ENCODE measurements at regions not wholly inside any gene's neighbourhood (a gene's known extent, or its start where the extent isn't known, plus 50 kb on each side); places are given as distances from the start of the nearest gene placed in this dataset.

- ATAC-seq, result no peak
- H3K36me3 ChIP-seq, result no peaks in the 10 kb centered on the region
Measured at GRCh38 chr9:30970186-30970585, 1414.3 kb upstream of the ACO1 start.

GRCh38 chr9:30970812-30971211 is 1413.6 kb upstream of the ACO1 start:
- DNase-seq (no peak), ATAC-seq (no peak)
- no peaks in the 10 kb centered on the region for H3K4me1 ChIP-seq
- intact Hi-C loops (cut with DNase I), result no loop called here
- no peak overlapping the region for H3K27ac ChIP-seq
- no peak overlapping the region for H3K4me3 ChIP-seq
- H3K36me3 ChIP-seq, result no peaks in the 10 kb centered on the region
- no peak for TF ChIP-seq CTCF (IDR thresholded peaks at IDR 0.05)
- no peaks in the 10 kb centered on the region for H3K9me3 ChIP-seq
- H3K27me3 ChIP-seq (ENCODE audit: low read depth), result no peaks in the 10 kb centered on the region

More at GRCh38 chr9:30970186-30970585, 1414.3 kb upstream of the ACO1 start:
- intact Hi-C loops (cut with DNase I), result no loop called here
- Histone ChIP-seq H3K4me1 (no peaks in the 10 kb centered on the region), H3K27ac (no peak overlapping the region), H3K4me3 (no peak overlapping the region), H3K9me3 (no peaks in the 10 kb centered on the region), H3K27me3 (ENCODE audit: low read depth) (no peaks in the 10 kb centered on the region)
- no peak for DNase-seq
- TF ChIP-seq CTCF (IDR thresholded peaks at IDR 0.05), result no peak

- ATAC-seq, result no peak
- no peak overlapping the region for H3K4me3 ChIP-seq
- H3K9me3 ChIP-seq, result no peaks in the 10 kb centered on the region
- intact Hi-C loops (cut with DNase I), result no loop called here
- H3K36me3 ChIP-seq, result no peaks in the 10 kb centered on the region
- H3K4me1 ChIP-seq, result no peaks in the 10 kb centered on the region
- H3K27ac ChIP-seq, result no peak overlapping the region
- no peak for TF ChIP-seq CTCF (IDR thresholded peaks at IDR 0.05)
- DNase-seq, result no peak
- H3K27me3 ChIP-seq (ENCODE audit: low read depth), result no peaks in the 10 kb centered on the region
Measured at GRCh38 chr9:30972654-30973053, 1411.8 kb upstream of the ACO1 start.

GRCh38 chr9:30977965-30978364 is 1406.5 kb upstream of the ACO1 start:
- no peak overlapping the region for H3K4me3 ChIP-seq
- intact Hi-C loops (cut with DNase I), result no loop called here
- H3K4me1 ChIP-seq, result no peaks in the 10 kb centered on the region
- no peaks in the 10 kb centered on the region for H3K36me3 ChIP-seq
- no peak for DNase-seq
- ATAC-seq, result no peak
- H3K9me3 ChIP-seq, result no peaks in the 10 kb centered on the region
- no peak overlapping the region for H3K27ac ChIP-seq
- H3K27me3 ChIP-seq (ENCODE audit: low read depth), result no peaks in the 10 kb centered on the region
- TF ChIP-seq CTCF (IDR thresholded peaks at IDR 0.05), result no peak

- Histone ChIP-seq H3K36me3 (no peaks in the 10 kb centered on the region), H3K4me3 (no peak overlapping the region), H3K27me3 (ENCODE audit: low read depth) (no peaks in the 10 kb centered on the region), H3K9me3 (no peaks in the 10 kb centered on the region), H3K4me1 (no peaks in the 10 kb centered on the region), H3K27ac (no peak overlapping the region)
- intact Hi-C loops (cut with DNase I), result no loop called here
- DNase-seq (no peak), ATAC-seq (no peak)
- TF ChIP-seq CTCF (IDR thresholded peaks at IDR 0.05), result no peak
Measured at GRCh38 chr9:30982301-30982700, 1402.1 kb upstream of the ACO1 start.
